GM12878 (cell line): ENCODE measurements at regions not wholly inside any gene's neighbourhood (a gene's known extent, or its start where the extent isn't known, plus 50 kb on each side); places are given as distances from the start of the nearest gene placed in this dataset.

ENCODE experiments used
- ATAC-seq: fragments of 200-7000 bp; cut with Tn5 transposase; 3 replicates; pipeline ENCODE4 v1.9.1; 2020; ENCODE audit warnings: mild to moderate bottlenecking, moderate library complexity
- BruUV-seq: library from RNA; stranded (reverse); fragments of 400-500 nt; replicated peaks from 2 replicates; lab custom pipeline; 2021; lab: Mats Ljungman, UMichigan
- CTCF ChIA-PET: fragments of 300-600 bp; sonication (Branson Sonifier 250); formaldehyde crosslinking; extraction: SDS; loops from one replicate; lab custom pipeline; 2021; ENCODE audit warnings: inconsistent platforms; lab: Yijun Ruan, JAX
- POLR2A ChIA-PET: fragments of 350-600 bp; formaldehyde crosslinking; extraction: SDS; loops from one replicate; lab custom pipeline; 2021; ENCODE audit warnings: inconsistent platforms; lab: Charles Lee
- RAD21 ChIA-PET: fragments of 300-600 bp; sonication (Branson Sonifier 250); formaldehyde crosslinking; loops from one replicate; lab custom pipeline; 2023; ENCODE audit warnings: antibody characterized with exemption; ENCODE audit not compliant: unreplicated experiment; lab: Charles Lee
- SMC1A ChIA-PET: fragments of 300-600 bp; sonication (Branson Sonifier 250); formaldehyde crosslinking; loops from one replicate; lab custom pipeline; 2023; ENCODE audit not compliant: unreplicated experiment, uncharacterized antibody; lab: Charles Lee
- DNase-seq: peaks from one replicate; pipeline ENCODE4 v3.0.0-alpha.2; 2011; ENCODE audit warnings: low read depth, low spot score
- FAIRE-seq: peaks from 3 replicates; lab custom pipeline; 2011; peaks lifted over from hg19 to GRCh38; lab: Jason Lieb, UNC
- H2AFZ ChIP-seq: 2 replicates; pipeline ENCODE4 v1.6.0; 2011; ENCODE audit warnings: low read depth, low read length, control low read depth; ENCODE audit not compliant: control insufficient read depth
- H3K27ac ChIP-seq: 2 replicates; pipeline ENCODE4 v1.5.1; 2011; ENCODE audit warnings: control low read depth; ENCODE audit not compliant: control insufficient read depth, insufficient read depth
- H3K27me3 ChIP-seq, 2 experiments: replicated peaks in 1 of 2; 2 replicates each; pipeline versions ENCODE4 v1.6.0 to v1.6.1; 2011; ENCODE audit warnings: low read length in 1 of 2; ENCODE audit not compliant: control insufficient read depth in 2 of 2, insufficient read depth in 2 of 2
- H3K36me3 ChIP-seq, 2 experiments: 2 replicates each; pipeline ENCODE4 v1.5.1; 2011; ENCODE audit warnings: low read length in 1 of 2; ENCODE audit not compliant: control insufficient read depth in 2 of 2, insufficient read depth in 2 of 2
- H3K4me1 ChIP-seq: 2 replicates; pipeline ENCODE4 v1.6.1; 2011; ENCODE audit warnings: mild to moderate bottlenecking, low read length, moderate library complexity, mixed read lengths; ENCODE audit not compliant: control insufficient read depth, insufficient read depth
- H3K4me2 ChIP-seq: 2 replicates; pipeline ENCODE4 v1.6.0; 2011; ENCODE audit warnings: control low read depth; ENCODE audit not compliant: control insufficient read depth, insufficient read depth
- H3K4me3 ChIP-seq: fragments of 200-600 bp; sonication (generic); 2 replicates; pipeline ENCODE4 v1.5.1; 2016
- H3K79me2 ChIP-seq: 2 replicates; pipeline ENCODE4 v1.6.0; 2011; ENCODE audit warnings: low read length; ENCODE audit not compliant: control insufficient read depth, insufficient read depth
- H3K9ac ChIP-seq: 2 replicates; pipeline ENCODE4 v1.8.0; 2011; ENCODE audit warnings: low read length, control low read depth, mixed read lengths; ENCODE audit not compliant: control insufficient read depth, insufficient read depth
- H3K9me3 ChIP-seq: replicated peaks from 3 replicates; pipeline ENCODE4 v1.5.1; 2011; ENCODE audit warnings: mild to moderate bottlenecking, low read length; ENCODE audit not compliant: control insufficient read depth, insufficient read depth
- H4K20me1 ChIP-seq: 2 replicates; pipeline ENCODE4 v1.6.0; 2011; ENCODE audit not compliant: control insufficient read depth, insufficient read depth
- CBX5 ChIP-seq: sonication (generic); IDR thresholded peaks from 2 replicates; pipeline ENCODE4 v1.6.1; 2016; ENCODE audit warnings: low read depth, moderate library complexity, mild to moderate bottlenecking, inconsistent platforms
- CREB1 ChIP-seq: IDR thresholded peaks from 2 replicates; pipeline ENCODE4 v1.6.1; 2012; ENCODE audit warnings: low read depth, mild to moderate bottlenecking, inconsistent platforms
- DPF2 ChIP-seq: fragments of 450-650 bp; IDR thresholded peaks from 2 replicates; pipeline ENCODE4 v1.6.1; 2017; ENCODE audit warnings: mild to moderate bottlenecking
- IKZF1 ChIP-seq: fragments of 450-650 bp; conservative IDR thresholded peaks from 2 replicates; pipeline ENCODE4 v1.6.1; 2017; ENCODE audit warnings: antibody characterized with exemption, mild to moderate bottlenecking
- IKZF2 ChIP-seq, 2 experiments: fragments of 450-650 bp; IDR thresholded peaks; 2 replicates each; pipeline ENCODE4 v1.6.1; 2017; ENCODE audit warnings: mild to moderate bottlenecking in 2 of 2, moderate library complexity in 2 of 2
- JUND ChIP-seq: IDR thresholded peaks from 2 replicates; pipeline ENCODE4 v1.6.1; 2012; ENCODE audit warnings: low read depth, mild to moderate bottlenecking, low read length, improper control_type of control experiment, moderate library complexity
- KAT2A ChIP-seq: conservative IDR thresholded peaks from 2 replicates; pipeline ENCODE4 v1.6.1; 2011; ENCODE audit warnings: low read depth, low read length; ENCODE audit not compliant: control insufficient read depth
- MTA2 ChIP-seq: fragments of 450-650 bp; IDR thresholded peaks from 2 replicates; pipeline ENCODE4 v1.6.1; 2016; ENCODE audit warnings: low read depth, mild to moderate bottlenecking, moderate library complexity
- RAD51 ChIP-seq: fragments of 450-650 bp; IDR thresholded peaks from 2 replicates; pipeline ENCODE4 v1.6.1; 2016; ENCODE audit warnings: moderate library complexity, mild to moderate bottlenecking, inconsistent platforms
- RELA ChIP-seq: fragments of 450-650 bp; IDR thresholded peaks from 2 replicates; pipeline ENCODE4 v1.8.0; 2014; ENCODE audit warnings: borderline replicate concordance; ENCODE audit not compliant: partially characterized antibody
- SREBF2 ChIP-seq: IDR thresholded peaks from 2 replicates; pipeline ENCODE4 v1.6.1; 2012; ENCODE audit warnings: mild to moderate bottlenecking, low read length
- SRF ChIP-seq, 2 experiments: IDR thresholded peaks; 2 replicates each; pipeline ENCODE4 v1.6.1; 2011; ENCODE audit warnings: low read depth in 2 of 2, low read length in 2 of 2, mild to moderate bottlenecking in 1 of 2, moderate library complexity in 1 of 2
- TARDBP ChIP-seq: IDR thresholded peaks from 2 replicates; pipeline ENCODE4 v1.6.1; 2016; ENCODE audit warnings: borderline replicate concordance
- TCF12 ChIP-seq: IDR thresholded peaks from 2 replicates; pipeline ENCODE4 v1.6.1; 2011; ENCODE audit warnings: low read depth, mild to moderate bottlenecking, low read length
- TCF3 ChIP-seq: IDR thresholded peaks from 2 replicates; pipeline ENCODE4 v1.6.1; 2012; ENCODE audit warnings: low read depth, mild to moderate bottlenecking, low read length, borderline replicate concordance; ENCODE audit not compliant: insufficient read depth
- WGBS: methylation state at CpG from one replicate; pipeline ENCODE4 v1.1.6; 2016; ENCODE audit warnings: low lambda C conversion rate; ENCODE audit not compliant: insufficient replicate concordance, insufficient coverage; ENCODE audit errors: missing lambda C conversion rate; 5-methylcytosine and 5-hydroxymethylcytosine counted together
- in situ Hi-C: fragments of 300-500 bp; cut with MboI; formaldehyde crosslinking; loops from 9 replicates; pipeline ENCODE4 v1.14.3; 2018; ENCODE audit warnings: mixed read lengths
- intact Hi-C: fragments of 100-400 bp; cut with micrococcal nuclease; formaldehyde crosslinking; loops from one replicate; pipeline ENCODE4 v1.14.2; 2022; ENCODE audit not compliant: unreplicated experiment
- TF ChIP-seq, protein P1 (sequence below): fragments of 450-650 bp; IDR thresholded peaks from 2 replicates; pipeline ENCODE4 v1.6.1; 2016; ENCODE audit warnings: mild to moderate bottlenecking
- TF ChIP-seq, protein P2 (sequence below): fragments of 150-350 bp; IDR thresholded peaks from 2 replicates; pipeline ENCODE4 v1.6.1; 2016; ENCODE audit warnings: low read depth, low read length
- TF ChIP-seq, protein P3 (sequence below): fragments of 450-650 bp; IDR thresholded peaks from 2 replicates; pipeline ENCODE4 v1.6.1; 2017; ENCODE audit warnings: low read depth, mild to moderate bottlenecking, moderate library complexity
- TF ChIP-seq, protein P4 (sequence below): IDR thresholded peaks from 2 replicates; pipeline ENCODE4 v1.6.1; 2011; ENCODE audit warnings: borderline replicate concordance, low read depth, mild to moderate bottlenecking, moderate library complexity, low read length; ENCODE audit not compliant: insufficient read depth, poor library complexity, severe bottlenecking

DNA sequence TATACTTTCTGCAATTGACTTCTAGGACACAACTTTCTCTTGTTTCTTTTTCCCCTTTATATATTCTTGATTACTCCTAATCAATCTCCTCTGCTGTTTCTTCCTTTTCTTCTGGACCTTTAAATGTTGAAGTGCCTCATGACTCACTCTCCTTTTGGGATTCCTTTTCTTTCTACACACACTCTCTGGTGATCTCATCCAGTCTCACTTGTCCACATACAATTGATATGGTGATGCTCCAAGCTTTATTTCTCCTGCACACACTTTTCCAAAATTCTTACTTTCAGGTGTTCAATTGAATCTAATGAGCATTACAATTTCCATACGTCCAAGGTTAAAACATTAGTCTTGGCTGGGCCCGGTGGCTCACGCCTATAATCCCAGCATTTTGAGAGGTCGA is 794.8 kb upstream of the EPHA5 start:
- TF ChIP-seq TCF12 (no peak), JUND (no peak), KAT2A (no peak), IKZF1 (no peak), TARDBP (no peak), CREB1 (no peak), SREBF2 (no peak), DPF2 (no peak), TCF3 (no peak), CBX5 (no peak), RAD51 (no peak), IKZF2 (IDR thresholded peaks at IDR 0.05) (no peak), RELA (no peak), SRF (IDR thresholded peaks at IDR 0.05; ENCODE audit: low read depth in 2 of 2, low read length in 2 of 2) (no peak), MTA2 (no peak)
- TF ChIP-seq, protein P1, sequence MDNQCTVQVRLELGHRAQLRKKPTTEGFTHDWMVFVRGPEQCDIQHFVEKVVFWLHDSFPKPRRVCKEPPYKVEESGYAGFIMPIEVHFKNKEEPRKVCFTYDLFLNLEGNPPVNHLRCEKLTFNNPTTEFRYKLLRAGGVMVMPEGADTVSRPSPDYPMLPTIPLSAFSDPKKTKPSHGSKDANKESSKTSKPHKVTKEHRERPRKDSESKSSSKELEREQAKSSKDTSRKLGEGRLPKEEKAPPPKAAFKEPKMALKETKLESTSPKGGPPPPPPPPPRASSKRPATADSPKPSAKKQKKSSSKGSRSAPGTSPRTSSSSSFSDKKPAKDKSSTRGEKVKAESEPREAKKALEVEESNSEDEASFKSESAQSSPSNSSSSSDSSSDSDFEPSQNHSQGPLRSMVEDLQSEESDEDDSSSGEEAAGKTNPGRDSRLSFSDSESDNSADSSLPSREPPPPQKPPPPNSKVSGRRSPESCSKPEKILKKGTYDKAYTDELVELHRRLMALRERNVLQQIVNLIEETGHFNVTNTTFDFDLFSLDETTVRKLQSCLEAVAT: no peak
- TF ChIP-seq, protein P2, sequence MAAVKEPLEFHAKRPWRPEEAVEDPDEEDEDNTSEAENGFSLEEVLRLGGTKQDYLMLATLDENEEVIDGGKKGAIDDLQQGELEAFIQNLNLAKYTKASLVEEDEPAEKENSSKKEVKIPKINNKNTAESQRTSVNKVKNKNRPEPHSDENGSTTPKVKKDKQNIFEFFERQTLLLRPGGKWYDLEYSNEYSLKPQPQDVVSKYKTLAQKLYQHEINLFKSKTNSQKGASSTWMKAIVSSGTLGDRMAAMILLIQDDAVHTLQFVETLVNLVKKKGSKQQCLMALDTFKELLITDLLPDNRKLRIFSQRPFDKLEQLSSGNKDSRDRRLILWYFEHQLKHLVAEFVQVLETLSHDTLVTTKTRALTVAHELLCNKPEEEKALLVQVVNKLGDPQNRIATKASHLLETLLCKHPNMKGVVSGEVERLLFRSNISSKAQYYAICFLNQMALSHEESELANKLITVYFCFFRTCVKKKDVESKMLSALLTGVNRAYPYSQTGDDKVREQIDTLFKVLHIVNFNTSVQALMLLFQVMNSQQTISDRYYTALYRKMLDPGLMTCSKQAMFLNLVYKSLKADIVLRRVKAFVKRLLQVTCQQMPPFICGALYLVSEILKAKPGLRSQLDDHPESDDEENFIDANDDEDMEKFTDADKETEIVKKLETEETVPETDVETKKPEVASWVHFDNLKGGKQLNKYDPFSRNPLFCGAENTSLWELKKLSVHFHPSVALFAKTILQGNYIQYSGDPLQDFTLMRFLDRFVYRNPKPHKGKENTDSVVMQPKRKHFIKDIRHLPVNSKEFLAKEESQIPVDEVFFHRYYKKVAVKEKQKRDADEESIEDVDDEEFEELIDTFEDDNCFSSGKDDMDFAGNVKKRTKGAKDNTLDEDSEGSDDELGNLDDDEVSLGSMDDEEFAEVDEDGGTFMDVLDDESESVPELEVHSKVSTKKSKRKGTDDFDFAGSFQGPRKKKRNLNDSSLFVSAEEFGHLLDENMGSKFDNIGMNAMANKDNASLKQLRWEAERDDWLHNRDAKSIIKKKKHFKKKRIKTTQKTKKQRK: no peak
- TF ChIP-seq, protein P3, sequence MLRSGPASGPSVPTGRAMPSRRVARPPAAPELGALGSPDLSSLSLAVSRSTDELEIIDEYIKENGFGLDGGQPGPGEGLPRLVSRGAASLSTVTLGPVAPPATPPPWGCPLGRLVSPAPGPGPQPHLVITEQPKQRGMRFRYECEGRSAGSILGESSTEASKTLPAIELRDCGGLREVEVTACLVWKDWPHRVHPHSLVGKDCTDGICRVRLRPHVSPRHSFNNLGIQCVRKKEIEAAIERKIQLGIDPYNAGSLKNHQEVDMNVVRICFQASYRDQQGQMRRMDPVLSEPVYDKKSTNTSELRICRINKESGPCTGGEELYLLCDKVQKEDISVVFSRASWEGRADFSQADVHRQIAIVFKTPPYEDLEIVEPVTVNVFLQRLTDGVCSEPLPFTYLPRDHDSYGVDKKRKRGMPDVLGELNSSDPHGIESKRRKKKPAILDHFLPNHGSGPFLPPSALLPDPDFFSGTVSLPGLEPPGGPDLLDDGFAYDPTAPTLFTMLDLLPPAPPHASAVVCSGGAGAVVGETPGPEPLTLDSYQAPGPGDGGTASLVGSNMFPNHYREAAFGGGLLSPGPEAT: no peak
- TF ChIP-seq, protein P4, sequence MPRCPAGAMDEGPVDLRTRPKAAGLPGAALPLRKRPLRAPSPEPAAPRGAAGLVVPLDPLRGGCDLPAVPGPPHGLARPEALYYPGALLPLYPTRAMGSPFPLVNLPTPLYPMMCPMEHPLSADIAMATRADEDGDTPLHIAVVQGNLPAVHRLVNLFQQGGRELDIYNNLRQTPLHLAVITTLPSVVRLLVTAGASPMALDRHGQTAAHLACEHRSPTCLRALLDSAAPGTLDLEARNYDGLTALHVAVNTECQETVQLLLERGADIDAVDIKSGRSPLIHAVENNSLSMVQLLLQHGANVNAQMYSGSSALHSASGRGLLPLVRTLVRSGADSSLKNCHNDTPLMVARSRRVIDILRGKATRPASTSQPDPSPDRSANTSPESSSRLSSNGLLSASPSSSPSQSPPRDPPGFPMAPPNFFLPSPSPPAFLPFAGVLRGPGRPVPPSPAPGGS: no peak
- DNase-seq (no peak), ATAC-seq (no peak), FAIRE-seq (no peak)
- Histone ChIP-seq H3K36me3 (no peaks in the 10 kb centered on the region), H3K4me3 (no peak overlapping the region), H3K4me1 (no peaks in the 10 kb centered on the region), H3K4me2 (no peak overlapping the region), H2AFZ (no peak overlapping the region), H3K79me2 (no peaks in the 10 kb centered on the region), H3K9me3 (no peaks in the 10 kb centered on the region), H3K9ac (no peak overlapping the region), H4K20me1 (no peaks in the 10 kb centered on the region), H3K27ac (no peak overlapping the region), H3K27me3 (no peaks in the 10 kb centered on the region)
- in situ Hi-C loops (no loop called here), intact Hi-C loops (no loop called here)
- CTCF ChIA-PET: no interaction called here
- WGBS: 16% methylated on average over 4 of the region's 4 CpGs
- SMC1A ChIA-PET: no interaction called here
- no TSS peak for BruUV-seq
- RAD21 ChIA-PET: no interaction called here
- POLR2A ChIA-PET: interaction anchor here (0.7 kb wide), 1 partner anchor 91 kb away, joined by 4 read pairs; no protein-coding TSS in a partner anchor
